H9 (cell line): ENCODE measurements at regions not wholly inside any gene's neighbourhood (a gene's known extent, or its start where the extent isn't known, plus 50 kb on each side); places are given as distances from the start of the nearest gene placed in this dataset.

ENCODE experiments used
- DNase-seq: peaks from one replicate; pipeline ENCODE4 v3.0.0-alpha.2; 2017
- H2AFZ ChIP-seq: one replicate; pipeline ENCODE4 v1.6.1; 2013; ENCODE audit warnings: mild to moderate bottlenecking, low read length, control low read depth, moderate library complexity
- H2AK5ac ChIP-seq: 2 replicates; pipeline ENCODE4 v1.6.1; 2013; ENCODE audit warnings: low read length, control low read depth, mixed read lengths; ENCODE audit not compliant: insufficient read length
- H2BK120ac ChIP-seq: one replicate; pipeline ENCODE4 v1.6.1; 2013; ENCODE audit warnings: low read depth, mild to moderate bottlenecking, low read length, control low read depth, inconsistent platforms; ENCODE audit not compliant: poor library complexity, severe bottlenecking
- H2BK12ac ChIP-seq: 2 replicates; pipeline ENCODE4 v1.6.1; 2013; ENCODE audit warnings: low read length, control low read depth, mixed read lengths, low read depth; ENCODE audit not compliant: insufficient read length
- H2BK15ac ChIP-seq: 2 replicates; pipeline ENCODE4 v1.6.1; 2013; ENCODE audit warnings: low read depth, low read length, control low read depth
- H2BK20ac ChIP-seq: one replicate; pipeline ENCODE4 v1.6.1; 2013; ENCODE audit warnings: low read depth, mild to moderate bottlenecking, low read length, control low read depth, inconsistent platforms; ENCODE audit not compliant: poor library complexity, severe bottlenecking
- H2BK5ac ChIP-seq: 2 replicates; pipeline ENCODE4 v1.6.1; 2013; ENCODE audit warnings: low read length, control low read depth, mixed read lengths; ENCODE audit not compliant: insufficient read length
- H3K14ac ChIP-seq: 2 replicates; pipeline ENCODE4 v1.6.1; 2013; ENCODE audit warnings: low read length, control low read depth; ENCODE audit not compliant: insufficient read depth
- H3K18ac ChIP-seq: 2 replicates; pipeline ENCODE4 v1.6.1; 2013; ENCODE audit warnings: low read depth, mild to moderate bottlenecking, mixed read lengths, low read length, control low read depth; ENCODE audit not compliant: insufficient read length
- H3K23ac ChIP-seq: 2 replicates; pipeline ENCODE4 v1.6.1; 2013; ENCODE audit warnings: low read length, control low read depth, mixed read lengths, low read depth; ENCODE audit not compliant: insufficient read length
- H3K23me2 ChIP-seq: 2 replicates; pipeline ENCODE4 v1.6.1; 2013; ENCODE audit warnings: low read depth, mild to moderate bottlenecking, mixed read lengths, low read length, control low read depth; ENCODE audit not compliant: insufficient read length, poor library complexity, severe bottlenecking
- H3K27ac ChIP-seq: 2 replicates; pipeline ENCODE4 v1.5.1; 2013; ENCODE audit warnings: low read length, control low read depth, mixed read lengths, low read depth; ENCODE audit not compliant: insufficient read length
- H3K27me3 ChIP-seq: 2 replicates; pipeline ENCODE4 v1.6.1; 2013; ENCODE audit warnings: low read length, control low read depth, inconsistent platforms; ENCODE audit not compliant: insufficient read depth
- H3K4ac ChIP-seq: 2 replicates; pipeline ENCODE4 v1.6.1; 2013; ENCODE audit warnings: low read depth, mild to moderate bottlenecking, control low read depth, inconsistent platforms, low read length, moderate library complexity
- H3K4me1 ChIP-seq: 2 replicates; pipeline ENCODE4 v1.6.1; 2013; ENCODE audit warnings: low read length, control low read depth, inconsistent platforms; ENCODE audit not compliant: insufficient read depth
- H3K4me2 ChIP-seq: 2 replicates; pipeline ENCODE4 v1.6.1; 2013; ENCODE audit warnings: low read length, control low read depth, mixed read lengths; ENCODE audit not compliant: insufficient read length, insufficient read depth
- H3K56ac ChIP-seq: 2 replicates; pipeline ENCODE4 v1.6.1; 2013; ENCODE audit warnings: low read depth, mild to moderate bottlenecking, mixed read lengths, low read length, control low read depth; ENCODE audit not compliant: insufficient read length
- H3K79me1 ChIP-seq: 2 replicates; pipeline ENCODE4 v1.6.1; 2013; ENCODE audit warnings: low read depth, mild to moderate bottlenecking, moderate library complexity, low read length, control low read depth, inconsistent platforms; ENCODE audit not compliant: insufficient read depth, poor library complexity, severe bottlenecking
- H3K79me2 ChIP-seq: 2 replicates; pipeline ENCODE4 v1.6.1; 2013; ENCODE audit warnings: low read length, control low read depth, inconsistent platforms; ENCODE audit not compliant: insufficient read depth
- H3K9ac ChIP-seq: 2 replicates; pipeline ENCODE4 v1.6.1; 2013; ENCODE audit warnings: low read length, control low read depth, mixed read lengths; ENCODE audit not compliant: insufficient read length; ENCODE audit errors: extremely low read depth
- H3K9me3 ChIP-seq: one replicate; pipeline ENCODE4 v1.6.1; 2013; ENCODE audit warnings: low read depth, low read length, inconsistent platforms; ENCODE audit not compliant: control insufficient read depth
- H3T11ph ChIP-seq: one replicate; pipeline ENCODE4 v1.6.1; 2013; ENCODE audit warnings: mild to moderate bottlenecking, low read length, control low read depth, inconsistent platforms
- H4K20me1 ChIP-seq: one replicate; pipeline ENCODE4 v1.6.1; 2013; ENCODE audit not compliant: control insufficient read depth, insufficient read length, insufficient read depth
- H4K5ac ChIP-seq: 2 replicates; pipeline ENCODE4 v1.6.1; 2013; ENCODE audit warnings: low read depth, mild to moderate bottlenecking, mixed read lengths, low read length, control low read depth; ENCODE audit not compliant: insufficient read length
- H4K8ac ChIP-seq: replicated peaks from 2 replicates; pipeline ENCODE4 v1.6.1; 2013; ENCODE audit warnings: low read length, control low read depth, mixed read lengths, low read depth; ENCODE audit not compliant: insufficient read length
- H4K91ac ChIP-seq: 2 replicates; pipeline ENCODE4 v1.6.1; 2013; ENCODE audit warnings: low read depth, mild to moderate bottlenecking, moderate library complexity, mixed read lengths, low read length, control low read depth; ENCODE audit not compliant: insufficient read length
- H3K27ac Mint-ChIP-seq, 3 experiments: 2 replicates in 2 of 3; 3 replicates in 1 of 3; pipeline ENCODE4 v1.8.0; 2020 to 2021; ENCODE audit warnings: mixed read lengths in 3 of 3, mild to moderate bottlenecking in 1 of 3, moderate library complexity in 1 of 3
- H3K27me3 Mint-ChIP-seq: 2 replicates; pipeline ENCODE4 v1.8.0; 2021; ENCODE audit warnings: low read depth, mild to moderate bottlenecking, moderate library complexity, mixed read lengths
- H3K36me3 Mint-ChIP-seq, 3 experiments: 2 replicates in 2 of 3; 3 replicates in 1 of 3; pipeline ENCODE4 v1.8.0; 2020 to 2021; ENCODE audit warnings: low read depth in 3 of 3, mixed read lengths in 3 of 3; ENCODE audit not compliant: insufficient read depth in 1 of 3
- H3K4me1 Mint-ChIP-seq, 2 experiments: 2 replicates each; pipeline ENCODE4 v1.8.0; 2020; ENCODE audit warnings: mixed read lengths in 2 of 2
- H3K4me3 Mint-ChIP-seq, 2 experiments: 2 replicates in 1 of 2; 3 replicates in 1 of 2; pipeline ENCODE4 v1.8.0; 2020 to 2021; ENCODE audit warnings: mild to moderate bottlenecking in 2 of 2, mixed read lengths in 2 of 2, moderate library complexity in 1 of 2
- H3K9me3 Mint-ChIP-seq, 2 experiments: 2 replicates in 1 of 2; 3 replicates in 1 of 2; pipeline ENCODE4 v1.8.0; 2020; ENCODE audit warnings: mild to moderate bottlenecking in 2 of 2, mixed read lengths in 2 of 2, moderate library complexity in 1 of 2
- CTCF ChIP-seq: fragments of 200-600 bp; sonication (generic); conservative IDR thresholded peaks from 3 replicates; pipeline ENCODE4 v1.8.0; 2021; ENCODE audit warnings: antibody characterized with exemption, mild to moderate bottlenecking
- WGBS: extraction: QIAGEN DNeasy Blood & Tissue Kit; methylation state at CpG from one replicate; pipeline ENCODE4 v1.1.7; 2013; ENCODE audit warnings: missing lambda C conversion rate, low lambda C conversion rate, mixed read lengths; ENCODE audit not compliant: insufficient read length; ENCODE audit errors: extremely low coverage; 5-methylcytosine and 5-hydroxymethylcytosine counted together

- H3K9me3 Mint-ChIP-seq, result no peaks in the 10 kb centered on the region; a peak in 1 of 5 replicates
- Histone ChIP-seq H2BK15ac (no peak overlapping the region), H4K91ac (no peak overlapping the region), H3K18ac (no peak overlapping the region), H2BK20ac (no peak overlapping the region), H3K23ac (no peak overlapping the region), H3K27ac (no peak overlapping the region), H2AFZ (no peak overlapping the region), H3K14ac (no peak overlapping the region), H4K5ac (no peak overlapping the region), H3K9me3 (no peaks in the 10 kb centered on the region), H3K56ac (no peak overlapping the region), H3K4me1 (no peaks in the 10 kb centered on the region; the same call in 1 of the 2 replicates), H4K20me1 (no peaks in the 10 kb centered on the region), H2BK120ac (no peak overlapping the region), H4K8ac (no peak overlapping the region), H2BK5ac (no peak overlapping the region), H3K79me2 (no peaks in the 10 kb centered on the region), H3K79me1 (no peaks in the 10 kb centered on the region), H3T11ph (no peak overlapping the region), H3K9ac (no peak overlapping the region), H3K27me3 (no peaks in the 10 kb centered on the region), H3K23me2 (no peaks in the 10 kb centered on the region), H2BK12ac (no peak overlapping the region), H3K4me2 (no peak overlapping the region), H3K4ac (no peak overlapping the region), H2AK5ac (no peak overlapping the region)
- no peaks in the 10 kb centered on the region for H3K27me3 Mint-ChIP-seq
- no peaks in the 10 kb centered on the region for H3K36me3 Mint-ChIP-seq
- 100% methylated on average over 3 of the region's 13 CpGs for WGBS
- no peak overlapping the region for H3K27ac Mint-ChIP-seq
- no peak for DNase-seq
- peaks cover 5 to 8% of the 10 kb centered on the region in 2 experiments for H3K4me1 Mint-ChIP-seq
- no peak for TF ChIP-seq CTCF
- H3K4me3 Mint-ChIP-seq, result no peak overlapping the region
These were observed 182.5 kb downstream of the GAS1 start for GRCh38 chr9:86764671-86765343.
